SK-N-SH (cell line): ENCODE measurements at regions not wholly inside any gene's neighbourhood (a gene's known extent, or its start where the extent isn't known, plus 50 kb on each side); places are given as distances from the start of the nearest gene placed in this dataset.

ENCODE experiments used
- CTCF ChIA-PET: fragments of 300-600, 350-600 bp; formaldehyde crosslinking; extraction: SDS; loops from one replicate; lab custom pipeline; 2021; lab: Yijun Ruan, JAX
- POLR2A ChIA-PET: fragments of 350-600 bp; sonication (Branson Sonifier 250); formaldehyde crosslinking; extraction: SDS; loops from one replicate; lab custom pipeline; 2020; ENCODE audit warnings: antibody characterized with exemption, inconsistent platforms; lab: Yijun Ruan, JAX
- DNase-seq: peaks from one replicate; pipeline ENCODE4 v3.0.0; 2012
- H2AFZ ChIP-seq: fragments of 200-600 bp; sonication (generic); 2 replicates; pipeline ENCODE4 v1.8.1; 2016; ENCODE audit warnings: antibody characterized with exemption, mild to moderate bottlenecking, low read depth
- H3F3A ChIP-seq: fragments of 200-600 bp; sonication (generic); replicated peaks from 2 replicates; pipeline ENCODE3; 2016; ENCODE audit warnings: antibody characterized with exemption, mild to moderate bottlenecking; ENCODE audit not compliant: insufficient read depth
- H3K27ac ChIP-seq, 2 experiments: fragments of 200-500 bp in 1 of 2; fragments of 200-600 bp in 1 of 2; sonication (Bioruptor generic) in 1 of 2; sonication (generic), shearing (Covaris generic) in 1 of 2; 2 replicates each; pipeline versions ENCODE4 v1.5.1 to v1.6.1; 2014 to 2016; ENCODE audit warnings: low read depth in 2 of 2, inconsistent platforms in 1 of 2, low read length in 1 of 2, mild to moderate bottlenecking in 1 of 2, mixed read lengths in 1 of 2
- H3K27me3 ChIP-seq: fragments of 200-600 bp; sonication (generic), shearing (Covaris generic); 2 replicates; pipeline ENCODE4 v1.6.1; 2016; ENCODE audit warnings: mixed run types; ENCODE audit not compliant: insufficient read depth
- H3K36me3 ChIP-seq, 2 experiments: fragments of 200-500 bp in 1 of 2; fragments of 200-600 bp in 1 of 2; sonication (Bioruptor generic) in 1 of 2; sonication (generic) in 1 of 2; replicated peaks in 1 of 2; 2 replicates each; pipeline versions ENCODE3 to v1.5.1; 2014 to 2016; ENCODE audit warnings: low read length in 1 of 2, mild to moderate bottlenecking in 1 of 2; ENCODE audit not compliant: insufficient read depth in 2 of 2, control insufficient read depth in 1 of 2
- H3K4me1 ChIP-seq, 2 experiments: fragments of 200-500 bp in 1 of 2; fragments of 200-600 bp in 1 of 2; sonication (Bioruptor generic) in 1 of 2; sonication (generic), shearing (Covaris generic) in 1 of 2; 2 replicates each; pipeline versions ENCODE4 v1.5.1 to v1.6.1; 2014 to 2016; ENCODE audit warnings: low read depth in 1 of 2, low read length in 1 of 2, mixed run types in 1 of 2; ENCODE audit not compliant: insufficient read depth in 2 of 2, control insufficient read depth in 1 of 2
- H3K4me2 ChIP-seq: fragments of 200-600 bp; sonication (generic), shearing (Covaris generic); 2 replicates; pipeline ENCODE4 v1.6.1; 2017; ENCODE audit warnings: mixed run types
- H3K4me3 ChIP-seq, 2 experiments: fragments of 200-500 bp in 1 of 2; fragments of 200-600 bp in 1 of 2; sonication (Bioruptor generic) in 1 of 2; sonication (generic), shearing (Covaris generic) in 1 of 2; 2 replicates each; pipeline versions ENCODE4 v1.5.1 to v1.8.1; 2014 to 2016; ENCODE audit warnings: low read depth in 2 of 2, inconsistent platforms in 1 of 2, low read length in 1 of 2, mild to moderate bottlenecking in 1 of 2, mixed read lengths in 1 of 2, moderate library complexity in 1 of 2
- H3K79me2 ChIP-seq: fragments of 200-600 bp; sonication (generic); 2 replicates; pipeline ENCODE4 v1.8.1; 2017; ENCODE audit warnings: mild to moderate bottlenecking; ENCODE audit not compliant: insufficient read depth
- H3K9ac ChIP-seq: fragments of 200-600 bp; sonication (generic); 2 replicates; pipeline ENCODE4 v1.6.1; 2017; ENCODE audit warnings: mixed run types
- H3K9me2 ChIP-seq: fragments of 200-600 bp; sonication (generic); 2 replicates; pipeline ENCODE4 v1.6.1; 2017; ENCODE audit warnings: mixed run types
- H3K9me3 ChIP-seq: fragments of 200-600 bp; sonication (generic); 2 replicates; pipeline ENCODE4 v1.6.1; 2017; ENCODE audit warnings: mixed run types, mild to moderate bottlenecking, moderate library complexity
- H4K20me1 ChIP-seq: fragments of 200-600 bp; sonication (generic); 2 replicates; pipeline ENCODE4 v1.6.1; 2017; ENCODE audit warnings: mild to moderate bottlenecking, mixed run types; ENCODE audit not compliant: insufficient read depth
- FOXJ3 ChIP-seq: sonication (generic); formaldehyde crosslinking; IDR thresholded peaks from 2 replicates; pipeline ENCODE4 v1.5.1; 2020; ENCODE audit warnings: mild to moderate bottlenecking, missing genetic modification reagents
- FOXM1 ChIP-seq: IDR thresholded peaks from 2 replicates; pipeline ENCODE4 v1.4.0; 2012; ENCODE audit warnings: low read depth, mild to moderate bottlenecking
- GABPA ChIP-seq: IDR thresholded peaks from 2 replicates; pipeline ENCODE4 v1.4.0; 2012; ENCODE audit warnings: low read depth, mild to moderate bottlenecking
- GATA2 ChIP-seq: sonication (generic); formaldehyde crosslinking; IDR thresholded peaks from 2 replicates; pipeline ENCODE4 v1.5.0; 2020; ENCODE audit warnings: mild to moderate bottlenecking, missing genetic modification reagents
- JUND ChIP-seq: IDR thresholded peaks from 2 replicates; pipeline ENCODE4 v1.4.0; 2012
- MEF2A ChIP-seq: IDR thresholded peaks from 2 replicates; pipeline ENCODE4 v1.4.0; 2012; ENCODE audit warnings: low read depth, borderline replicate concordance
- NRF1 ChIP-seq: IDR thresholded peaks from 2 replicates; pipeline ENCODE4 v1.6.1; 2012; ENCODE audit warnings: low read depth, mild to moderate bottlenecking, low read length
- RAD21 ChIP-seq: IDR thresholded peaks from 2 replicates; pipeline ENCODE4 v1.6.1; 2012; ENCODE audit warnings: mild to moderate bottlenecking, low read length
- RFX5 ChIP-seq: IDR thresholded peaks from 2 replicates; pipeline ENCODE4 v1.6.1; 2012; ENCODE audit warnings: mild to moderate bottlenecking, improper control_type of control experiment, low read length
- RXRA ChIP-seq: IDR thresholded peaks from 2 replicates; pipeline ENCODE4 v1.4.0; 2012; ENCODE audit warnings: low read depth, mild to moderate bottlenecking, borderline replicate concordance
- SMC3 ChIP-seq: IDR thresholded peaks from 2 replicates; pipeline ENCODE4 v1.6.1; 2012; ENCODE audit warnings: low read depth, low read length, improper control_type of control experiment
- TCF12 ChIP-seq: IDR thresholded peaks from 2 replicates; pipeline ENCODE4 v1.4.0; 2012
- TEAD4 ChIP-seq: IDR thresholded peaks from 2 replicates; pipeline ENCODE4 v1.4.0; 2012; ENCODE audit warnings: mild to moderate bottlenecking, borderline replicate concordance; ENCODE audit not compliant: insufficient read depth
- YY1 ChIP-seq: IDR thresholded peaks from 2 replicates; pipeline ENCODE4 v1.4.0; 2012; ENCODE audit warnings: low read depth, mild to moderate bottlenecking
- WGBS: methylation state at CpG from one replicate; pipeline ENCODE4 v1.1.6; 2017; ENCODE audit warnings: low lambda C conversion rate; 5-methylcytosine and 5-hydroxymethylcytosine counted together
- TF ChIP-seq, protein P1 (sequence below): IDR thresholded peaks from 2 replicates; pipeline ENCODE4 v1.4.0; 2012; ENCODE audit warnings: low read depth
- TF ChIP-seq, protein P2 (sequence below): IDR thresholded peaks from 2 replicates; pipeline ENCODE4; 2012
- TF ChIP-seq, protein P3 (sequence below): fragments of 150-350 bp; IDR thresholded peaks from 2 replicates; pipeline ENCODE4 v1.6.1; 2016; ENCODE audit warnings: mild to moderate bottlenecking, low read depth, low read length
- TF ChIP-seq, protein P4 (sequence below): IDR thresholded peaks from 2 replicates; pipeline ENCODE4 v1.4.0; 2012; ENCODE audit warnings: low read depth, borderline replicate concordance
- TF ChIP-seq, protein P5 (sequence below): IDR thresholded peaks from 2 replicates; pipeline ENCODE4 v1.4.0; 2012; ENCODE audit warnings: low read depth, borderline replicate concordance
- TF ChIP-seq, protein P6 (sequence below): IDR thresholded peaks from 2 replicates; pipeline ENCODE4 v1.6.1; 2012; ENCODE audit warnings: mild to moderate bottlenecking, low read depth, low read length, moderate library complexity

DNA sequence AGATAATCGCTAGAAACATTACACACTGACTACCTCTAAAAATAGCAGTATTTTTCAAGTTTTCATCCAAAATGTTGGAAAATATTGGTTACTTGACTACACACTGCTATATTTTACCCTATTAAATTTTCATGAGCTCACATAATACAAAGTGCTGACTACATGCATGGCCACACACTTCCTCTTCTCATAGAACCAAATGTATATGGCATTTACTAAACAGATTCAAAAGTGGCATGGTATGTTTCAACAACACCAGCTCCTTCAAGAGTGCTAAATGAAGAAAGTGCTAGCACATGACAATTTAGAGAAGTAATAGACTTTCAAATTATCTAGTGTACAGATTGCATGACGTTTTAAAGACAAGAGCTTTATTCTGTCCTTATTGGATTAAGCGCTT lies 780.4 kb upstream of the SLITRK6 start:
- Histone ChIP-seq H3K79me2 (no peaks in the 10 kb centered on the region), H3K27me3 (no peaks in the 10 kb centered on the region), H3K4me3 (no peak overlapping the region), H3F3A (no peaks in the 10 kb centered on the region), H3K9me2 (no peaks in the 10 kb centered on the region), H3K4me1 (no peaks in the 10 kb centered on the region), H3K27ac (no peak overlapping the region), H3K9ac (no peak overlapping the region), H3K36me3 (no peaks in the 10 kb centered on the region), H3K9me3 (no peaks in the 10 kb centered on the region), H2AFZ (no peak overlapping the region), H4K20me1 (no peaks in the 10 kb centered on the region), H3K4me2 (no peak overlapping the region)
- TF ChIP-seq TEAD4 (no peak), YY1 (no peak), GABPA (no peak), MEF2A (no peak), RFX5 (no peak), RAD21 (no peak), SMC3 (no peak), TCF12 (no peak), NRF1 (no peak), GATA2 (CRISPR knock-in tag) (no peak)
- TF ChIP-seq, protein P1, sequence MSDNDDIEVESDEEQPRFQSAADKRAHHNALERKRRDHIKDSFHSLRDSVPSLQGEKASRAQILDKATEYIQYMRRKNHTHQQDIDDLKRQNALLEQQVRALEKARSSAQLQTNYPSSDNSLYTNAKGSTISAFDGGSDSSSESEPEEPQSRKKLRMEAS: no peak
- TF ChIP-seq, protein P2, sequence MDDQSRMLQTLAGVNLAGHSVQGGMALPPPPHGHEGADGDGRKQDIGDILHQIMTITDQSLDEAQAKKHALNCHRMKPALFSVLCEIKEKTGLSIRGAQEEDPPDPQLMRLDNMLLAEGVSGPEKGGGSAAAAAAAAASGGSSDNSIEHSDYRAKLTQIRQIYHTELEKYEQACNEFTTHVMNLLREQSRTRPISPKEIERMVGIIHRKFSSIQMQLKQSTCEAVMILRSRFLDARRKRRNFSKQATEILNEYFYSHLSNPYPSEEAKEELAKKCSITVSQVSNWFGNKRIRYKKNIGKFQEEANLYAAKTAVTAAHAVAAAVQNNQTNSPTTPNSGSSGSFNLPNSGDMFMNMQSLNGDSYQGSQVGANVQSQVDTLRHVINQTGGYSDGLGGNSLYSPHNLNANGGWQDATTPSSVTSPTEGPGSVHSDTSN: no peak
- DNase-seq: no peak
- POLR2A ChIA-PET: no interaction called here
- CTCF ChIA-PET: no interaction called here
- WGBS: 48% methylated on average over 3 of the region's 3 CpGs

DNA sequence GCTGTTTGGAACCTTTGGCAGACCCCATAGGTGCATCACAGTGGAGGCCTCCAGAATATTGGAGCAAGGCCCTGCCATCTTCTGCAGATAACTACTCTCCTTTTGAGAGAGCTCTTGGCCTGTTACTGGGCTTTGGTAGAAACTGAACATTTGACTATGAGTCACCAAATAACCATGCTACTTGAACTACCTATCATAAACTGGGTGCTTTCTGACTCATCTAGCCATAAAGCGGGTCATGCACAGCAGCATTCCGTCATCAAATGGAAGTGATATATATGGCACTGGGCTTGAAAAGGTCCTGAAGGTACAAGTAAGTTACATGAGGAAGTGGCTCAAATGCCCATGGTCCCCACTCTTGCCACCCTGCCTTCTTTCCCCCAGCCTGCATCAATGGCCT lies 782.5 kb upstream of the SLITRK6 start:
- H3K27me3 ChIP-seq: no peaks in the 10 kb centered on the region
- H3K4me2 ChIP-seq: no peak overlapping the region
- no peaks in the 10 kb centered on the region for H3K9me3 ChIP-seq
- no peaks in the 10 kb centered on the region for H3K36me3 ChIP-seq
- POLR2A ChIA-PET: no interaction called here
- H3K79me2 ChIP-seq: no peaks in the 10 kb centered on the region
- TF ChIP-seq, protein P3, sequence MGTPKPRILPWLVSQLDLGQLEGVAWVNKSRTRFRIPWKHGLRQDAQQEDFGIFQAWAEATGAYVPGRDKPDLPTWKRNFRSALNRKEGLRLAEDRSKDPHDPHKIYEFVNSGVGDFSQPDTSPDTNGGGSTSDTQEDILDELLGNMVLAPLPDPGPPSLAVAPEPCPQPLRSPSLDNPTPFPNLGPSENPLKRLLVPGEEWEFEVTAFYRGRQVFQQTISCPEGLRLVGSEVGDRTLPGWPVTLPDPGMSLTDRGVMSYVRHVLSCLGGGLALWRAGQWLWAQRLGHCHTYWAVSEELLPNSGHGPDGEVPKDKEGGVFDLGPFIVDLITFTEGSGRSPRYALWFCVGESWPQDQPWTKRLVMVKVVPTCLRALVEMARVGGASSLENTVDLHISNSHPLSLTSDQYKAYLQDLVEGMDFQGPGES: no peak
- TF ChIP-seq GATA2 (CRISPR knock-in tag) (no peak), FOXJ3 (CRISPR knock-in tag) (no peak), NRF1 (no peak), FOXM1 (no peak), RXRA (no peak), JUND (no peak), TCF12 (no peak)
- TF ChIP-seq, protein P4, sequence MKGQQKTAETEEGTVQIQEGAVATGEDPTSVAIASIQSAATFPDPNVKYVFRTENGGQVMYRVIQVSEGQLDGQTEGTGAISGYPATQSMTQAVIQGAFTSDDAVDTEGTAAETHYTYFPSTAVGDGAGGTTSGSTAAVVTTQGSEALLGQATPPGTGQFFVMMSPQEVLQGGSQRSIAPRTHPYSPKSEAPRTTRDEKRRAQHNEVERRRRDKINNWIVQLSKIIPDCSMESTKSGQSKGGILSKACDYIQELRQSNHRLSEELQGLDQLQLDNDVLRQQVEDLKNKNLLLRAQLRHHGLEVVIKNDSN: no peak
- TF ChIP-seq, protein P1: no peak
- TF ChIP-seq, protein P5, sequence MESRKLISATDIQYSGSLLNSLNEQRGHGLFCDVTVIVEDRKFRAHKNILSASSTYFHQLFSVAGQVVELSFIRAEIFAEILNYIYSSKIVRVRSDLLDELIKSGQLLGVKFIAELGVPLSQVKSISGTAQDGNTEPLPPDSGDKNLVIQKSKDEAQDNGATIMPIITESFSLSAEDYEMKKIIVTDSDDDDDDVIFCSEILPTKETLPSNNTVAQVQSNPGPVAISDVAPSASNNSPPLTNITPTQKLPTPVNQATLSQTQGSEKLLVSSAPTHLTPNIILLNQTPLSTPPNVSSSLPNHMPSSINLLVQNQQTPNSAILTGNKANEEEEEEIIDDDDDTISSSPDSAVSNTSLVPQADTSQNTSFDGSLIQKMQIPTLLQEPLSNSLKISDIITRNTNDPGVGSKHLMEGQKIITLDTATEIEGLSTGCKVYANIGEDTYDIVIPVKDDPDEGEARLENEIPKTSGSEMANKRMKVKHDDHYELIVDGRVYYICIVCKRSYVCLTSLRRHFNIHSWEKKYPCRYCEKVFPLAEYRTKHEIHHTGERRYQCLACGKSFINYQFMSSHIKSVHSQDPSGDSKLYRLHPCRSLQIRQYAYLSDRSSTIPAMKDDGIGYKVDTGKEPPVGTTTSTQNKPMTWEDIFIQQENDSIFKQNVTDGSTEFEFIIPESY: no peak
- TF ChIP-seq, protein P6, sequence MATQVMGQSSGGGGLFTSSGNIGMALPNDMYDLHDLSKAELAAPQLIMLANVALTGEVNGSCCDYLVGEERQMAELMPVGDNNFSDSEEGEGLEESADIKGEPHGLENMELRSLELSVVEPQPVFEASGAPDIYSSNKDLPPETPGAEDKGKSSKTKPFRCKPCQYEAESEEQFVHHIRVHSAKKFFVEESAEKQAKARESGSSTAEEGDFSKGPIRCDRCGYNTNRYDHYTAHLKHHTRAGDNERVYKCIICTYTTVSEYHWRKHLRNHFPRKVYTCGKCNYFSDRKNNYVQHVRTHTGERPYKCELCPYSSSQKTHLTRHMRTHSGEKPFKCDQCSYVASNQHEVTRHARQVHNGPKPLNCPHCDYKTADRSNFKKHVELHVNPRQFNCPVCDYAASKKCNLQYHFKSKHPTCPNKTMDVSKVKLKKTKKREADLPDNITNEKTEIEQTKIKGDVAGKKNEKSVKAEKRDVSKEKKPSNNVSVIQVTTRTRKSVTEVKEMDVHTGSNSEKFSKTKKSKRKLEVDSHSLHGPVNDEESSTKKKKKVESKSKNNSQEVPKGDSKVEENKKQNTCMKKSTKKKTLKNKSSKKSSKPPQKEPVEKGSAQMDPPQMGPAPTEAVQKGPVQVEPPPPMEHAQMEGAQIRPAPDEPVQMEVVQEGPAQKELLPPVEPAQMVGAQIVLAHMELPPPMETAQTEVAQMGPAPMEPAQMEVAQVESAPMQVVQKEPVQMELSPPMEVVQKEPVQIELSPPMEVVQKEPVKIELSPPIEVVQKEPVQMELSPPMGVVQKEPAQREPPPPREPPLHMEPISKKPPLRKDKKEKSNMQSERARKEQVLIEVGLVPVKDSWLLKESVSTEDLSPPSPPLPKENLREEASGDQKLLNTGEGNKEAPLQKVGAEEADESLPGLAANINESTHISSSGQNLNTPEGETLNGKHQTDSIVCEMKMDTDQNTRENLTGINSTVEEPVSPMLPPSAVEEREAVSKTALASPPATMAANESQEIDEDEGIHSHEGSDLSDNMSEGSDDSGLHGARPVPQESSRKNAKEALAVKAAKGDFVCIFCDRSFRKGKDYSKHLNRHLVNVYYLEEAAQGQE: no peak
- no peak overlapping the region for H3K27ac ChIP-seq
- DNase-seq: no peak
- peaks cover 0 to 4% of the 10 kb centered on the region in 2 experiments; a peak in 1 of 4 replicates for H3K4me1 ChIP-seq
- no peaks in the 10 kb centered on the region for H3K9me2 ChIP-seq
- peaks cover 5% of the 10 kb centered on the region for H3F3A ChIP-seq
- H4K20me1 ChIP-seq: no peaks in the 10 kb centered on the region
- no peak overlapping the region for H3K4me3 ChIP-seq
- H2AFZ ChIP-seq: no peak overlapping the region
- 59% methylated on average over 2 of the region's 2 CpGs for WGBS
- CTCF ChIA-PET: no interaction called here
- no peak overlapping the region for H3K9ac ChIP-seq
